ENCODE measurements at regions not wholly inside any gene's neighbourhood (a gene's known extent, or its start where the extent isn't known, plus 50 kb on each side); places are given as distances from the start of the nearest gene placed in this dataset.

- no peak overlapping the region for H3K4me3 ChIP-seq (replicated peaks; ENCODE audit: low read depth, low read length)
- DNase-seq (ENCODE audit: extremely low read depth, low read depth): no peak
- TF ChIP-seq CTCF (IDR thresholded peaks at IDR 0.05; ENCODE audit: low read depth, low read length, missing control alignments): no peak
Measured at GRCh38 chr12:43288671-43289425, 263.2 kb downstream of the ADAMTS20 start.

- TF ChIP-seq CTCF (IDR thresholded peaks at IDR 0.05; ENCODE audit: low read depth, low read length, missing control alignments): no peak
- no peak for DNase-seq (ENCODE audit: extremely low read depth, low read depth)
- no peak overlapping the region for H3K4me3 ChIP-seq (replicated peaks; ENCODE audit: low read depth, low read length)
Measured at GRCh38 chr12:43287706-43288383, 264.2 kb downstream of the ADAMTS20 start.

- H3K4me3 ChIP-seq (replicated peaks; ENCODE audit: low read depth, low read length): no peak overlapping the region
- no peak for TF ChIP-seq CTCF (IDR thresholded peaks at IDR 0.05; ENCODE audit: low read depth, low read length, missing control alignments)
- no peak for DNase-seq (ENCODE audit: extremely low read depth, low read depth)
Measured at GRCh38 chr12:43286986-43287385, 265.0 kb downstream of the ADAMTS20 start.

GRCh38 chr12:43285159-43285598, 266.8 kb downstream of the ADAMTS20 start:
- TF ChIP-seq CTCF (IDR thresholded peaks at IDR 0.05; ENCODE audit: low read depth, low read length, missing control alignments): no peak
- no peak for DNase-seq (ENCODE audit: extremely low read depth, low read depth)

GRCh38 chr12:43284486-43285158, 267.4 kb downstream of the ADAMTS20 start:
- DNase-seq (ENCODE audit: extremely low read depth, low read depth): no peak
- no peak overlapping the region for H3K4me3 ChIP-seq (replicated peaks; ENCODE audit: low read depth, low read length)
- no peak for TF ChIP-seq CTCF (IDR thresholded peaks at IDR 0.05; ENCODE audit: low read depth, low read length, missing control alignments)

More at GRCh38 chr12:43285159-43285598, 266.8 kb downstream of the ADAMTS20 start:
- H3K4me3 ChIP-seq (replicated peaks; ENCODE audit: low read depth, low read length): no peak overlapping the region

GRCh38 chr12:43283206-43283605, 268.8 kb downstream of the ADAMTS20 start:
- no peak for DNase-seq (ENCODE audit: extremely low read depth, low read depth)

More at GRCh38 chr12:43283206-43283605, 268.8 kb downstream of the ADAMTS20 start:
- TF ChIP-seq CTCF (IDR thresholded peaks at IDR 0.05; ENCODE audit: low read depth, low read length, missing control alignments): no peak
- no peak overlapping the region for H3K4me3 ChIP-seq (replicated peaks; ENCODE audit: low read depth, low read length)
